Spleen (tissue), 11 donors: ENCODE measurements at regions not wholly inside any gene's neighbourhood (a gene's known extent, or its start where the extent isn't known, plus 50 kb on each side); places are given as distances from the start of the nearest gene placed in this dataset.

ENCODE experiments used
- DNase-seq: peaks from one replicate; pipeline ENCODE4 v3.0.0-alpha.2; 2020
- H3K27ac ChIP-seq, 8 donors: fragments of 200-600 bp; sonication (generic) in 7 of 8; 1 replicate in 4 of 8; 2 replicates in 4 of 8; pipeline versions ENCODE4 v1.5.0 to v1.8.0; 2016 to 2021; ENCODE audit warnings: inconsistent platforms in 4 of 8, mild to moderate bottlenecking in 4 of 8, moderate library complexity in 1 of 8
- H3K27me3 ChIP-seq, 7 donors: fragments of 200-600 bp; sonication (generic) in 6 of 7; replicated peaks in 1 of 7; 1 replicate in 4 of 7; 2 replicates in 3 of 7; pipeline versions ENCODE4 v1.5.0 to v1.8.0; 2016 to 2021; ENCODE audit warnings: inconsistent platforms in 3 of 7, mild to moderate bottlenecking in 1 of 7
- H3K36me3 ChIP-seq, 6 donors: fragments of 200-600 bp; sonication (generic) in 5 of 6; 1 replicate in 4 of 6; 2 replicates in 2 of 6; pipeline versions ENCODE4 v1.5.0 to v1.8.0; 2016 to 2021; ENCODE audit warnings: inconsistent platforms in 2 of 6
- H3K4me1 ChIP-seq, 6 donors: fragments of 200-600 bp; sonication (generic) in 5 of 6; 1 replicate in 3 of 6; 2 replicates in 3 of 6; pipeline versions ENCODE4 v1.5.0 to v1.8.0; 2016 to 2021; ENCODE audit warnings: inconsistent platforms in 3 of 6
- H3K4me3 ChIP-seq, 8 donors: fragments of 200-600 bp; sonication (generic) in 7 of 8; 1 replicate in 4 of 8; 2 replicates in 4 of 8; pipeline versions ENCODE4 v1.5.0 to v1.8.0; 2016 to 2021; ENCODE audit warnings: inconsistent platforms in 4 of 8, mild to moderate bottlenecking in 4 of 8, moderate library complexity in 2 of 8
- H3K9me3 ChIP-seq, 8 donors: fragments of 200-600 bp; sonication (generic) in 7 of 8; 1 replicate in 4 of 8; 2 replicates in 4 of 8; pipeline versions ENCODE4 v1.5.0 to v1.8.0; 2016 to 2021; ENCODE audit warnings: inconsistent platforms in 4 of 8
- POLR2A ChIP-seq, 3 donors: fragments of 450-650 bp; IDR thresholded peaks; one replicate each; pipeline ENCODE4 v1.5.1; 2017; ENCODE audit warnings: antibody characterized with exemption in 3 of 3, mild to moderate bottlenecking in 1 of 3
- POLR2AphosphoS5 ChIP-seq, 3 donors: sonication (generic); formaldehyde crosslinking; IDR thresholded peaks; one replicate each; pipeline ENCODE4 v1.5.1; 2017; ENCODE audit warnings: antibody characterized with exemption in 3 of 3
- WGBS, 5 donors: extraction: QIAGEN DNeasy Blood & Tissue Kit in 3 of 5; methylation state at CpG; one replicate each; pipeline versions ENCODE4 v1.1.5 to v1.1.7; 2013 to 2018; 5-methylcytosine and 5-hydroxymethylcytosine counted together
- intact Hi-C: fragments of 100-400 bp; cut with DNase I; formaldehyde crosslinking; loops from one replicate; pipeline ENCODE4 v1.15.0; 2023; ENCODE audit warnings: low total_unique reads
- TF ChIP-seq, protein P1 (sequence below), 11 experiments: fragments of 200-600 bp in 7 of 11; fragments of 450-650 bp in 4 of 11; sonication (generic) in 4 of 11; IDR thresholded peaks in 8 of 11; conservative IDR thresholded peaks in 3 of 11; 1 replicate in 7 of 11; 2 replicates in 4 of 11; pipeline versions ENCODE4 v1.4.0 to v1.8.0; 2016 to 2021; ENCODE audit warnings: antibody characterized with exemption in 11 of 11, inconsistent platforms in 4 of 11, mild to moderate bottlenecking in 1 of 11
- donor health status: healthy with polysubstance abuse.
- donor health status: DM: no; HTN: no; CAD: no; lungs with moderate emphysema.
- donor health status: DM: no; HTN: no; CAD: no.
- donor health status: Bipolar disorder and iron deficiency.
- donor health status: healthy.
- donor health status: DM: no; HTN: no; CAD: no.
- donor health status: DM: yes; HTN: yes; CAD: no.

DNA sequence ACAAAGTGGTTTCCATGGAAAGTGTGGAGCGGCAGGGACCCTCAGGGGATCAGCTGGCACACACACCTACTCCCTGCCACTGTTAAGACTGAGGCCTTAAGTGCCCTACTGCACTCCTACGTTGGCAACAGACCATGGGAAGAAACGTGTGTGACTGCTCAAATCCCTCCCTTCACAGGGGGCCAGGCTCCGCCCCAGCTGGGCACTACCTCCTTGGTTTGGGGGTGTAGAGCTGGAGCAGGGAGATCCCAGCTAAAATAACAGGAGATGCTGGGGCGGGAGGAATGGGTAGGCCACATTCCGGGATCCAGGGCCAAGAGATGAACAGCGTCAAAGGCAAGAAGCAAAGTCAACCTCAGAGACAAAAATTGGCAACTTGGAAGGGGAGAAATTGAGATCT lies 231.0 kb downstream of the EN1 start:
- Histone ChIP-seq H3K4me1 (no peaks in the 10 kb centered on the region), H3K27me3 (peaks cover 0 to 20% (median 0%) of the 10 kb centered on the region in 7 donors), H3K27ac (no peak overlapping the region), H3K4me3 (no peak overlapping the region), H3K9me3 (no peaks in the 10 kb centered on the region), H3K36me3 (no peaks in the 10 kb centered on the region)
- intact Hi-C loops, result no loop called here
- 78 to 84% (median 81%) methylated on average over 7 of the region's 7 CpGs for WGBS, 5 donors
- no peak for DNase-seq
- no peak for TF ChIP-seq POLR2A (IDR thresholded peaks at IDR 0.05)
- TF ChIP-seq POLR2AphosphoS5 (IDR thresholded peaks at IDR 0.05), result no peak
- TF ChIP-seq, protein P1, sequence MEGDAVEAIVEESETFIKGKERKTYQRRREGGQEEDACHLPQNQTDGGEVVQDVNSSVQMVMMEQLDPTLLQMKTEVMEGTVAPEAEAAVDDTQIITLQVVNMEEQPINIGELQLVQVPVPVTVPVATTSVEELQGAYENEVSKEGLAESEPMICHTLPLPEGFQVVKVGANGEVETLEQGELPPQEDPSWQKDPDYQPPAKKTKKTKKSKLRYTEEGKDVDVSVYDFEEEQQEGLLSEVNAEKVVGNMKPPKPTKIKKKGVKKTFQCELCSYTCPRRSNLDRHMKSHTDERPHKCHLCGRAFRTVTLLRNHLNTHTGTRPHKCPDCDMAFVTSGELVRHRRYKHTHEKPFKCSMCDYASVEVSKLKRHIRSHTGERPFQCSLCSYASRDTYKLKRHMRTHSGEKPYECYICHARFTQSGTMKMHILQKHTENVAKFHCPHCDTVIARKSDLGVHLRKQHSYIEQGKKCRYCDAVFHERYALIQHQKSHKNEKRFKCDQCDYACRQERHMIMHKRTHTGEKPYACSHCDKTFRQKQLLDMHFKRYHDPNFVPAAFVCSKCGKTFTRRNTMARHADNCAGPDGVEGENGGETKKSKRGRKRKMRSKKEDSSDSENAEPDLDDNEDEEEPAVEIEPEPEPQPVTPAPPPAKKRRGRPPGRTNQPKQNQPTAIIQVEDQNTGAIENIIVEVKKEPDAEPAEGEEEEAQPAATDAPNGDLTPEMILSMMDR (IDR thresholded peaks at IDR 0.05 in 8 of 11, conservative IDR thresholded peaks at IDR 0.05 in 3 of 11), result no peak

DNA sequence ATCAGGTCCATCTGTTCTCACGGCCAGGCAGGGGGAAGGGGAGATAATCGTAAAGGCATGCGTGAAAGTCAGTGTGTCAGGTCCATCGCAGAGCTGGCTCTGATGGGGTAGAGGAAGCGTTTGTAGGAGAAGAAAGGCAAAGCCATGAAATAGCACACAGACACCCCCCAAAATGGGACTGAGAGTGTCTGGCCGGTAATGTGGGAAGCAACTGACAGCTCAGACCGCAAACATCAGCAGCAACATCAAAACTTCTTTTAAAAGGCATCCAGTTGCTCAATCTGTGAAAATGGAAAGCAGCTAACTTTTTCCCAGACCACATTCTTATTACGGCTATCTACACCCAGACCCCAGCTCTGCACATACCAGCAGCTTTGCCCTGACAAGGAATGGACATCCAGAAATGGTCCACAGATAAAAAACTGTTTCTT lies 232.6 kb downstream of the EN1 start:
- no peaks in the 10 kb centered on the region for H3K36me3 ChIP-seq
- H3K9me3 ChIP-seq, result no peaks in the 10 kb centered on the region
- no peak overlapping the region for H3K27ac ChIP-seq
- no peak for TF ChIP-seq POLR2A (IDR thresholded peaks at IDR 0.05)
- TF ChIP-seq, protein P1 (IDR thresholded peaks at IDR 0.05 in 8 of 11, conservative IDR thresholded peaks at IDR 0.05 in 3 of 11), result no peak
- no peak for TF ChIP-seq POLR2AphosphoS5 (IDR thresholded peaks at IDR 0.05)
- no peaks in the 10 kb centered on the region for H3K4me1 ChIP-seq
- no peak for DNase-seq
- WGBS, 5 donors, result 37 to 53% (median 46%) methylated on average over 8 of the region's 8 CpGs
- no peak overlapping the region for H3K4me3 ChIP-seq
- intact Hi-C loops, result no loop called here
- H3K27me3 ChIP-seq, result peaks cover 0 to 20% (median 0%) of the 10 kb centered on the region in 7 donors

DNA sequence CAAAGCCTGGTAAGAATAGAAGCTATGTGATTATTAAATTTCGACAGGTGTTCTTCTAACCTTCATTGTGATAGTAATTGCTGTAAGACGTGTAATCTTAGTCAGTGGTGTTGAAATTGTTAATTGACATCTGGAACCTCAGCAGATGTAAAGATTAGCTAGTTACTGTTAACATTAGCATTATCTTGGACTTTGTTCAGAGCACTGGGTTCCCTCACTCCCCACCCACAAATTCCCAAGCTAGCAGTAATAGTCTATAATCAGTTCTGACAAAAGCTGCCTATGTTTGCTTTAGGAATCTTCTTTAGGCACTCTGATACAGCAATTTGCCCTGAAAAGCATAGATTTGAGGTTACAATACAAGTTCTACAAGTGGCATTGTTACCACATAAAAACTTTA lies 233.7 kb downstream of the EN1 start:
- H3K4me3 ChIP-seq, result no peak overlapping the region
- H3K36me3 ChIP-seq, result no peaks in the 10 kb centered on the region
- TF ChIP-seq POLR2A (IDR thresholded peaks at IDR 0.05) (no peak), POLR2AphosphoS5 (IDR thresholded peaks at IDR 0.05) (no peak)
- TF ChIP-seq, protein P1 (IDR thresholded peaks at IDR 0.05 in 8 of 11, conservative IDR thresholded peaks at IDR 0.05 in 3 of 11), result no peak
- H3K4me1 ChIP-seq, result no peaks in the 10 kb centered on the region
- intact Hi-C loops, result no loop called here
- no peak overlapping the region for H3K27ac ChIP-seq
- peaks cover 0 to 20% (median 0%) of the 10 kb centered on the region in 7 donors for H3K27me3 ChIP-seq
- H3K9me3 ChIP-seq, result no peaks in the 10 kb centered on the region
- no peak for DNase-seq
- WGBS, 5 donors, result 60 to 71% (median 65%) methylated on average over 2 of the region's 2 CpGs

DNA sequence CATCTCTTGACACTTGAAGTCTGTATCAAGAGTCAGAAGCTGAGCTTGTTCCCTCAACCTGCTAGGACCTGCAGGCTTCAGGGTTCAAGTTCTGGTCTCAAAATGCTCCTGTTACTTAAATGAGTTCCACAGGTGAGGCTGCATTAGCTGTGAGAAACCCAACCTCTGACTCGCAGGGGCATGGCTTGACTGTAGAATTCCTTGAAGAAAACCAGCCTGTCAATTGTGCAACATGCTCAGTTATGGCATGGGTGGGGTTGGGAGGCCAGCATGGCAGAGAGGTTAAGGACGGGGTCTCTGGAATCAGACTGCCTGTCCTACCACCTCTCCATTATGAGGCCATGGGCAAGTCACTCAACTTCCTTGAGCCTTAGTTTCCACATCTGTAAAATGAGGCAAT lies 235.8 kb downstream of the EN1 start:
- WGBS, 5 donors, result 80 to 90% (median 87%) methylated on average over 2 of the region's 2 CpGs
- intact Hi-C loops, result no loop called here
- no peak for DNase-seq
- Histone ChIP-seq H3K27me3 (peaks cover 0 to 12% (median 0%) of the 10 kb centered on the region in 7 donors), H3K36me3 (no peaks in the 10 kb centered on the region), H3K4me3 (no peak overlapping the region), H3K9me3 (no peaks in the 10 kb centered on the region), H3K27ac (no peak overlapping the region), H3K4me1 (no peaks in the 10 kb centered on the region)
- TF ChIP-seq, protein P1 (IDR thresholded peaks at IDR 0.05 in 8 of 11, conservative IDR thresholded peaks at IDR 0.05 in 3 of 11), result no peak
- no peak for TF ChIP-seq POLR2AphosphoS5 (IDR thresholded peaks at IDR 0.05)
- no peak for TF ChIP-seq POLR2A (IDR thresholded peaks at IDR 0.05)
